DOHH2 (cell line): ENCODE measurements at regions not wholly inside any gene's neighbourhood (a gene's known extent, or its start where the extent isn't known, plus 50 kb on each side); places are given as distances from the start of the nearest gene placed in this dataset.

ENCODE experiments used
- CTCF ChIP-seq: fragments of 200-600 bp; sonication (generic); IDR thresholded peaks from one replicate; pipeline ENCODE4 v1.5.1; 2014; ENCODE audit warnings: antibody characterized with exemption, mild to moderate bottlenecking, low read depth, low read length; ENCODE audit not compliant: poor library complexity, severe bottlenecking
- EZH2phosphoT487 ChIP-seq: fragments of 200-600 bp; sonication (generic); IDR thresholded peaks from 2 replicates; pipeline ENCODE4 v1.6.1; 2017; ENCODE audit warnings: borderline replicate concordance, mild to moderate bottlenecking, antibody characterized with exemption, low read length, moderate library complexity, mixed read lengths

DNA sequence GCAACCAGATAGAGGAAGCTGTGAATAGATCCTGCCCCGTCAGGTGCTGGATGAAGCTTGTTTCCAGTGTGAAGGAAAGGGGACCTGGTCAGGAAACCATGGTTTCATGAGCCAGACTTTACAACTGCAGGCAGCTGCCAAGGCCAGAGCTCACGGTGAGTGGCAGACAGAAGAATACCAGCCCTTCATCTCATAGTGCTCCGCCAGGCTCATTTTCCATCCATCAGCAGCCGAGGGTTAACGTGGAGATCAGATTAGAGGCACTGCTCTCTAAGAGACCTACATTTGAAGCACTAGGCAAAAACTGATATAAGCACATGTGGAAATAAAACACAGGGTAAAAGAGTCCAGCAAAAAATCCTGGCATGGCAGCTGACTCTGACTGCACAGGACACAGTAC, 172.4 kb downstream of the CD24 start:
- TF ChIP-seq CTCF (no peak), EZH2phosphoT487 (no peak)
